HG03442 (cell line): ENCODE measurements at regions not wholly inside any gene's neighbourhood (a gene's known extent, or its start where the extent isn't known, plus 50 kb on each side); places are given as distances from the start of the nearest gene placed in this dataset.
"Not testable (repeated sequence)": the region's sequence is repeated elsewhere in the genome, so short reads cannot be mapped to it uniquely, and the experiment has no call there.

Experiments used
- ATAC-seq: cut with Tn5 transposase; IDR thresholded peaks from one replicate; pipeline ENCODE4 v1.9.1; 2021; ENCODE audit warnings: mild to moderate bottlenecking, moderate library complexity; ENCODE audit not compliant: unreplicated experiment

DNA sequence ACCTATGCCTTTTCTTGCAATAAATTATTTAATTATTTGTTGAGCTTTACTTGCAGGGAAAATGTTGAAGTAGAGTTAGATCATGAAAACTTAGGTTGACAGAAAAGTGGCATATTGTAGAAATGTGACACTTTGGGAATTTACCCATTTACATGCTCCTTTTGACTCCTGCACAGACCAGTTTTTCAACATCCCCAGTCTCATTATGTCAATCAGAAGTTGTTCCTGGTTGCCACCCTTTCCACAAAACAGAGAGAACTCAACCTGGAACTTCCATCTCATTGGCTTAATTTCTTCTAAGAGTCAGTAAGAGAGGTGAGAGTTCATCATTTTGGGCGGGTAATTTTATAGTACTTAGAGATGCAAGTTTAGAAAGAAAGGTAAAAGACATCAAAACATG, 284.6 kb upstream of the ANKRD50 start:
- ATAC-seq: no peak

DNA sequence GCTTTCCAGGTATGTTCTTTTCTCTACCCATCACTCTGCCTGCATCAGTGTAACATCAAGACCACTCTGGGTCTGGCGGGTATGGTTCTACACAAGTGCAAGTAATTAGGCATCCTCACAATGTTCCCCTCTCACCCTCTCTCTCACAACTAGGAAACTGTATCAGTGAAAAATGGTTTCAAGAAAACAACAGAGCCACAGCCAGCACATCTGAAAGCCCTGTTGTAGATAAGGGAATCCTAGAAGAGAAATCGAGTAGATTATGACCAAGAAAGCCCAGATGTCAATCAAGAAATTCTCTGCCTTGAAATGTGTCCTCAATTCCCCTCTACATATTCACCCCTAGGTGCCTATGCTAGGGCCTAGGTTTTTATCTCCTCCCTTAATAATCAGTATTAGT, 281.3 kb upstream of the ANKRD50 start:
- no peak for ATAC-seq

DNA sequence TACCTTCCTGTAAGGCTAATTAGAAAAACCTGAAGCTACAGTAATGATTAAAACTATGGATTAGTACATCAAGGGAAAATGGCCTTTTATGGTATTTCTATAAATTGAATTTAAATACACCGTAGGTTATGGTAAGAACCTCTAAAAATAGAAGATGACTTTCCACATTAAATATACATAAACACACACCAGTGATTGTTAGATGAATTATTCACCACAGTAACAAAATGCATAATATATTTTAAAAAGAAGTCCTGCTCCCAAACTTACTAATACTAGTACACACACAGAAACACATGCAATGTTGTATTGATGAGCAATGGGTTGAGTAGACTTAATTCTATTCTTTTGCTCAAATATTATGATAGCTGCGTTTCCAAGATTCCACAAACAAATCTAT, 277.9 kb upstream of the ANKRD50 start:
- ATAC-seq: no peak

DNA sequence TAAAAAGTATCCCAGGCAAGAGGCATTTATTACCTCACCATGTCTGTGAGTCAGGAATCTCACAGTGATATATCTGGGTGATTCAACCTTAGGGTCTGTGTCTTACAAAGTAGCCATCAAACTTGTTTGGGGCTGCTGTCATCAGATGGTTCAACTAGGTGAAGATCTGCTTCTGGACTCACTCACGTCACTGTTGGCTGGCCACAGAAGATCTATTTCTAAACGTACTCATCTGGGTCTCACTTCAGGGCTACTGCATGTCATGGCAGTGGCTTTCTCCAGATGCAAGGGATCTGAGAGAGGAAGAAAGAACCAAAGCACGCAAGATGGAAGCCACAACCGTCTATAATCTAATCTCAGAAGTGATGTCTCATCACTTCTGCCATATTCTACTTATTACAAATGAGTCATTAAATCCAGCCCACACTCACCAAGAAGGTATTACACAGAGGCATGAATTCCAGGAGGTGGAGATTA, 267.8 kb upstream of the ANKRD50 start:
- ATAC-seq: no peak

DNA sequence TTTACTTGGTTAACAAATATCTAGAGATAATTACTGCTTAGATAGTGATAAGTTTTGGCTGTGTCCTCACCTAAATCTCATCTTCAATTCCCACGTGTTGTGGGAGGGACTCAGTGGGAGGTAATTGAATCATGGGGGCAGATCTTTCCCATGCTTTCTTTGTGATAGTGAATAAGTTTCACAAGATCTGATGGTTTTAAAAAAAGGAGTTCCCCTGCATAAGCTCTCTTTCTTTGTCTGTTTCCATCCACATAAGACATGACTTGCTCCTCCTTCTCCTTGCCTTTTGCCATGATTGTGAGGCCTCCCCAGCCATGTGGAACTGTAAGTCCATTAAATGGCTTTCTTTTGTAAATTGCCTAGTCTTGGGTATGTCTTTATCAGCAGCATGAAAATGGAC, 266.0 kb upstream of the ANKRD50 start:
- not testable (repeated sequence) for ATAC-seq

DNA sequence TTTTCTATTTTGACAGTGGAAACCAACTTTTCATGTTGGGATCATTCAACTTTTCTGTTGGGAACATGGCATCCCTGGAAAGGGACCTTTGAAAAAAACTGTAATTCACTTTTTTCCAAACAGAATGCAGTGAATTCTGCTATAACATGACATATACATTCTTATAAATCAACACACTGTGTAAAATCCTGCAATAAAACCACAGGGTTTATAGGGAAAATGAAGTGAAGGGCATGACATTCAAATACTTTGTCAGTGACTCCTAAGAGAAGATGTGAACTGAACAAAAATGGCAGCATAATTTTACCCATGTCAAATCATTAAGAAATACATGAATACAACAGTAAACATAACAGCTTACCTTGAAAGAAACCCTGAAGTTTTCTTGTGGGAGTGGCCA, 264.5 kb upstream of the ANKRD50 start:
- ATAC-seq: no peak

DNA sequence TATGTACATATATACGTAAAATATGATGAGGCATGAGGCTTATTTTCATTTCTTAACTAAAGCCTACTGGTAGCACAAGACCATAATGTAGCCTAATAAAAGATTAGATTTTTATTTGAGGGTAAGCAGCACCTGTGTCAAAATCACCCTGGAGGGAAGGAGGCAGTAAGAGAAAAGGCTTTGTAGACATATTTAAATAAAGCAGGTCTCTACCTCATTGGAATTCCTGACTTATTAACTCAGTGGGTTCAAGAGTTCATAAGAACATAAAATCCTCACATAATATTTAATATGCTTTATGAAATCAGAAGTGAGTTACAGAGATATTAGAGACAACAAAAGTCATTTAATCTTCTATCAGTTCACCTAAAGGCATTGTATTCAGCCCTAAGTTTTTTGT, 261.6 kb upstream of the ANKRD50 start:
- no peak for ATAC-seq

DNA sequence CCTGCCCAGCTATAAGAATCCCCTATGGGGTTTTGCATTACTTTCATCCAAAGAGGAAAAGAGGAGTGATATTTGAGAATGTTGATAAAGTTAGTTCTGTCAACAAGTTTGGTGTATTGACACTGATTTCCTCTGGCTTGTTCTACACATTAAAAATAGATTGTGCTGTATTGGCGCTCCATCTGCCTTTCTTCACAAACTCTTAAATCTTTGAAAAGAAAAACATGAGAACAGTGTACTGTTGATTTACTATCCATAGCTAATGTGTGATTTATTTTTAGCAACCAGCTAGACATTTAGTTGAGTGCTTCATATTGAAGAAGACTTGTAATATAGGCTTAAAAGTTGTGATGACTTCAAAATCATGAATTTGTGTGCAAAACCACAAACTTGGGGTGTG, 261.2 kb upstream of the ANKRD50 start:
- ATAC-seq: no peak

DNA sequence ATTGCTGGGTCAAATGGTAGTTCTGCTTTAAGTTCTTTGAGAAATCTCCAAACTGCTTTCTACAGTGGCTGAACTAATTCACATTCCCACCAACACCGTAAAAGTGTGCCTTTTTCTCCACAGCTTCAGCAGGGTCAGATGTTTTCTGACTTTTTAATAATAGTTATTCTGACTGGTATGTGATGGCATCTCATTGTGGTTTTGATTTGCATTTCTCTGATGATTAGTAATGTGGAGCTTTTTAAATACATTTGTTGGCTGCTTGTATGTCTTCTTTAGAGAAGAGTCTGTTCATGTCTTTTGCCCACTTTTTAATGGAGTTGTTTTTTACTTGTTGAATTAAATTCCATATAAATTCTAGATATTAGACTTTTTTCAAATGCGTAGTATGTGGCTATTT, 257.5 kb upstream of the ANKRD50 start:
- no peak for ATAC-seq

DNA sequence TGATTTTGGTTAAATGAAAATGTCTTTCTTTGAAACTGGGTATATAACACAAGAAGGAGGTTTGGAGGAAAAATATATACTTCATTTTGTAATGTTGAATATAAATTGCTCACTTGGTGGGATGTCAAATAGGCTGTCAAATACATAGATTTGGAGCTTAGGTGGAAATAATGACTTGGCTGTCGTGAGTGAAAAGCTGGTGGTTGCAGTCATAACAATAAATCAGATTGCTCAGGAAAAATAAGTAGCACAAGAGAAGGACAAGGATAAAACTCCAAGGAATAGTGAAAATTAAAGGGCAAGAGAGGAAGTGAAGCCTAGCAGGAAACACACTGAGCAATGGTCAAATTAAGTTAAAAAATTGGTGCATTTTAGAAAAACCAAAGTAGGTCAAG, 253.0 kb upstream of the ANKRD50 start:
- ATAC-seq: no peak

DNA sequence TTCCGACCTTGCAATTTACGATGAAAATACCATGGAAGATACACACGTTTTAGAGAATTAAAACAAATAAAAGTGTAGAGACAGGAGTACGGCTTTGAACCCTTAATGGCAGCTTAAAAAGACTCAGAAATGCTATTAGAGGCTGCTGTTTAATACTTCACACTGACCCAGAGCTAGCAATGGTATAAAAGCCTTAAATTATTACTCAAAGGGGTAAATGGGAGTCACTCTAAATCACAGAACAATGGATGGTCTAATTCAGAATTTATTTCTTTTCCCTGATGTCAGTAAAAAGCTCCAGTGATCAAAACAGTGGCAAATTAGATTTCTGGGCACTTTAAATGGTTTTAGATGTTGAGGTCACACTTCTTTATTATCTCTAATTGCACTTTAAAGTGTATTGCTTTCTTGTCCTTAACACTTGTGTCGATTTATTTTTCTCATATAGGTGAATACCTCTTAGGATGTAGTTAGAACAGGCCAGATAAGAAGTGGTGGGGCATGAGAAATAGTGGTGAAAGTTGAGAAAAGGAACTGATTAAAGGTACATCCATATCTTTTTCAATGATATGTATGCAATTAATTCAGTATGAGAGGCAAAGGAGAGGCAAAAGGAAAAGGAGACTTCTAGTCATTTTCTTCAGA, 252.4 kb upstream of the ANKRD50 start:
- ATAC-seq: no peak

DNA sequence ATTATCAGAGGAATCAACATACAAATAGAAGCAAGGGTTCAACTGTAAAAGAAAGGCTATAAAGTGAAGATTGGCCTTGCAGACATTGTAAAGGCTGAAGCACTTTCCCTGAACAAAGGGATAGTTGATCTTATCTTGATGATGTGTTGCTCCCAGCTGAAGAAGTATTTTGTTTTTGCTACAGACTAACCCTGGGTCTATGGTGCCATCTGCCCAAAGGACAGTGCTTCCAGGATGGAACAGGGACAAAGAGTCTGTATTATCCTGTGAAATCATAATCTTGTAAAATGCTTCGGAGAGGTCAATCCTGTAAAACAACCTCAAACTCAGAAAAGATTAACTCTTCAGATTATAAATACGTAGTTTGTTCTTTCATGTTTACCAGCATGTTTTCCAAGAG, 251.7 kb upstream of the ANKRD50 start:
- ATAC-seq: no peak

DNA sequence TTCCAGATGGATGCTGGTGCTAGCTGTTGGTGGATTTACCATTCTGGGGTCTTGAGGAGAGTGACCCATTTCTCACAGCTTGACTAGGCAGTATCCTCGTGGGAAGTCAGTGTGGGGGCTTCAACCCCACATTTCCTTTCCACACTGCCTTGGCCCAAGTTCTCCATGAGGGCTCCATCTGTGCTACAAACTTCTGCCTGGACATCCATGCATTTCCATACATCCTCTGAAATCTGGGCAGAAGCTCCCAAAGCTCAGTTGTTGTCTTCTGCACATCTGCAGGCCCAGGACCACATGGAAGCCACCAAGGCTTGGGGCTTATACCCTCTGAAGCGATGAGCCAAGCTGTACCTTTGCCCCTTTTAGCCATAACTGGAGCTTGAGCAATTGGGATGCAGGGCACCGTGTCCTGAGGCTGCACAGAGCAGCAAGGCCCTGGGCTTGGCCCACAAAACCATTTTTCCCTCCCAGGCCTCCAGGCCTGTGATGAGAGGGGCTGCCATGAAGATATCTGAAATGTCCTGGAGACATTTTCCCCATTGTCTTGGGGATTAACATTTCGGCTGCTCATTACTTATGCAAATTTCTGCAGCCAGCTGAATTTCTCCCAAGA, 248.7 kb upstream of the ANKRD50 start:
- ATAC-seq: no peak

DNA sequence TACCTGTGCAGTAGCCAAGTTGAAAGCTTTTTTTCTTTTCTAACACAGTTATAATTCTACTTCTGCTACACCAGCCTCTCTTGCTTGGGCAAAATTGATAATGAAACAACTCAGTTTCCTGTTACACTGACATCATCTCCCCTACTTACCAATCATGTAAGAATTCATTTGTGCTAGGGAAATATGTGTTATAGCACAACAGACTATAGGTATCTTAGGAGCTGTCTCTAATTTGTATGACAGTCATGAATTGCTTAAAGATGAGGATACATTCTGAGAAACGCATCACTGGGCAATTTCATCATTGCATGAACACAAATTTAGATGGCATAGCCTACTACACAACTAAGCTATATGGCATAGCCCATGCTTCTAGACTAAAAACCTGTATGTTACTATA, 246.3 kb upstream of the ANKRD50 start:
- ATAC-seq: no peak

DNA sequence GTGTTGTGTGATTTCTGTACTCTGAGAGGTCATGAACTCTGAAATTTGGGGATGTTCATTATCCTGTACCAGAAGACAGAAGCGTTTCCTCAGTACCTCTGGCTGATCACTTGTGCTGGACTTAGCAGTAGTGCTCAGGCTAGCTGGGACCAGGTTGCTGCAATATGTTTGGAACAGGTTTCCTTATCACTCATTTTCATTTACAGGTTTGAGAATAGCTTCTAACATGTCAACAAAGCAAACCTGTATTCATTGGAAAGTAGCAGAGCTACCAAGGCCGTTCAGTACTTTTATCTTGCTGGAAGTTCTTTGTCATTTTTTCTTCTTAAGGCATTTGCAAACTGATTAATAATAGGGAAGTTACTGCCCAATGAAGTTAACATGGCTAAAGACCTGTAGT, 242.9 kb upstream of the ANKRD50 start:
- ATAC-seq: no peak

DNA sequence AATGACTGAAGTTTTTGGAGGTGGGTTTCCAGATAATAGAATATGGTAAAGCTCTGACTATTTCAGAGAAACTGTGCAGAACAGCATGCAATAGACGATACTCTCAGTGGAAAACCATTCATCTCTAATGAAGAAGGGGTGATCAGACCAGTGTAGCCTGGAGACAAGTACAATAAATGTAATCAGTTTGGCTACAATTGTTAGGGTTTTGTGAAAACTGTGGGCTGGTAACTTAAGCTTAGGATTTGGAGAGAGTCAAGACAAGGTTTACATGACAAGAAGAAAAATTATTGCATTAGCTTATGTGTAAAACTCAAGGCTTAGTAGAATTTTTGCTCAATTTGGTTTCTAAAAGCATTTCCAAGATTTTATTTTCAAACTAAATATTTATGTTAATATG, 241.5 kb upstream of the ANKRD50 start:
- no peak for ATAC-seq

DNA sequence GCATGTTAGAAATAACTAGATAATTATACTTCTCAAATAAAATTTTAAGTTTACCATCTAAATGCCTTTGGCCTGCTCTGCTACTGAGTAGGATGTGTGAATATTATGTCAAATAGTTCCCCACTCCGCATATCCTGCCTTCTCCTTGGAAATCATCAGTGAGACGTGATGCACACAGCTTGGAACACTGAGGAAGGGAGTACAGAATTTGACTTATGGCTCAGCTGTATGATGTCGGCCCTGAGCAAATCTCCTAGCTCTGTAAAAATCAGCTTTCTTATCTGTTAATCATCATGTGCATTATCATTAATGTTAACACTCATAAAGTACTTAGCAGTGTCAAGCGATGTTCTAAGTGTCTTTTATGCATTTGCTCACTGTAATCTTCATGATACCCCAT, 241.0 kb upstream of the ANKRD50 start:
- no peak for ATAC-seq

DNA sequence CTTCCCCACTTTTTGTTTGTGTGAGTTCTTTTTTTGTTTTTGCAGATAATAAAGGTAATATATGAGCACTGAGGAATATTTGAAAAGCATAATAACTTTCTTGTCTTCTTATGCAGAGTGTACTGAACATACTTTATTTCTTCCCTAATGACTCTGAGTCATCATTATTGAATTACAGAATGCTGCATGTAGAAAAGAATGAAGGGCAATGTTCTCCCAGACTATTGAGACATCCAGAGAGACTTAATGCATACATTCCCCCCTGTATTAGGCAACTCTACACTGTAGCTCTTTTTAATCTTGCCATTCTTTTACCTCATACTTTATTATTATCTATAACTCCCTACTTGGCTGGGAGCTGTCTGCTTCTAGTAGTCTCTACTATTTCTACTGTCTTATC, 240.5 kb upstream of the ANKRD50 start:
- no peak for ATAC-seq

DNA sequence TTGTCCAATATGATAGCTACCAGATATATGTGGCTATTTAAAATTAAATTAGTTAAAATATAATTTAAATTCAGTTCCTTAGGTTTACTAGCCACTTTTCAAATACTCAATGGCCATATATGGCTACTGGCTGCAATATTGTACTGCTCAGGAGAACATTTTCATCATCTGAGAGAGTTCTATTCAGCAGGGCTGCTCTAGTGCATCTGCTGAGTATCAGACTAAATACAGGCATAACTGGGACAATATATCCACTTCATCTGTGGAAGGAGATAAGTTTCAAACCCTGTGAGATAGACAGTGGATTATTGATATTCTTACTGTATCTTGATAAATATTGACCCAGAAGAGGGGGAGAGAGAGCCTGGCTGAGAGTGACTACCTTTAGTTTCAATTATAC, 240.1 kb upstream of the ANKRD50 start:
- no peak for ATAC-seq

DNA sequence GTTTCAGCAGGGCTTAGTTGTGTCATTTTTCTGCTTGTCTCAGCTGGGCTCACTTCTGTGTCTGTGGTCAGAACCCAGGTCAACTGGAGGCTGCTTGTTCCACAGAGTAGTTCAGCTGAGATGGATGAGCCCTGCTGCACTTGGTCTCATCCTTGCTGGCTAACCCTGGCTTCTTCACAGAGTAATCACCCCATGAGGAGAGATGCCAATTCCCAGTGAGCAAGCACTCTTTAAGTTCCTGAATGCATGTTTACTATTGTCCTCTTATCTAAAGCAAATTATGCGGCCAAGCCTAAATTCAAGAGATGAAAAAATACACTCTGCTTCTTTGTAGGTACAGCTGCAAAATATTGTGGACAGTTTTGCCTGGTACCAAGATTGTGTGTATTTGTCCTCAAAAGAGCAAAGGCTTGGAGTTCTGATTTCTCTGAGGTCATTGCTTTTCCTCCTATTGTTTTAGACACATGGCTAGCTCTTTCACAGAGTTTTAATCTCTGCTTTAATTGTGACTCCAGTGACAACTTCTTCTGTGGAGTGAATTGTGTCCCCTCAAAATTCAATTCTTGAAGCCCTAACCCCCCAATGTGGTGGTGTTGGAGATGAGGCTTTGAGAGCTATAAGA, 236.6 kb upstream of the ANKRD50 start:
- no peak for ATAC-seq

DNA sequence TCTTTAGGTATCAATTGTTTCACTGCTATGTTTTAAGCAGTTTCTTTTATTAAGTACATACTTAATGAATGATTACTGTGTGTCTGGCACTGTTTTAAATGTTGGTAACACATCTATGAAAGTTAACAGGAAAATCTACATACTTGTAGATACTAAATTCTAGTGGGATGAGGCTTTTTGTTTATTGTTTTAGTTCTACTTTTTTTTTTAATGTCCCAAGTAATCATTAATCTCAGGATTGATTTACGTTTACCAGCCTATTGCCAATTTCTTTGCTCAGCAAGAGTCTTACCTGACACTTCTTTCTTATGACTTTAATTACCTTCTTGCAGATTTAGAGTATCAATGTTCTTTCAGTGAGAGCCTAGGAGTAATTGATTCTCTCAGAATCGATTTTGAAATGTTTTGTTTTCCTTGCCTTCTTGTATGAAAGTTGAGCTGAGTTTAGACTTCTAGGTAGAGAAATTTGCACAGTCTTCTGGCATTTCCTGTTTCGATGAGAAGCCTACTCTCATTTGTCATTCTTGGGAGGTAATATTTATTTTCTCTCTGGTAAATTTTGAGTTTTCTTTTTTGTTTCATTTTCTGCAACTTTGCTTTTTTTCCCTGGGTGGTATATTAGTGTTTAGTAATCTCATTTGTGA, 235.2 kb upstream of the ANKRD50 start:
- ATAC-seq: no peak

DNA sequence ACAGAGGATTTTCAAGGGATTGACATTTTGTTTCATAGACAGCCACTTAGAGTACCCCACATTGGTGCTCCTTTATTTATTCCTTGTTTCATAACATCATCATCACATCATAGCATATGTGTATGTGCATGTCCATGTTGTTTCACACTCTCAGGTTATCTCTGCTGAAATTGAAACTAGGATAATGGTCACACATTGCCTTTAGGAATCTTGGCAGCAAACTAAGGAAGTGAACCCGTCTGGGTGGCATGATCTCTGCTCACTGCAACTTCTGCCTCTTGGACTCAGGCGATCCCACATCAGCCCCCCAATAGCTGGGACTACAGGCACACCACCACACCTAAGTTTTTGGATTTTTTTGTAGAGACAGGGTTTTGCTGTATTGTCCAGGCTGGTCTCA, 234.2 kb upstream of the ANKRD50 start:
- no peak for ATAC-seq
